ENCODE measurements at regions not wholly inside any gene's neighbourhood (a gene's known extent, or its start where the extent isn't known, plus 50 kb on each side); places are given as distances from the start of the nearest gene placed in this dataset.
"Not testable (repeated sequence)": the region's sequence is repeated elsewhere in the genome, so short reads cannot be mapped to it uniquely, and the experiment has no call there.

- Histone ChIP-seq H3K9me3 (peaks cover 0 to 3% of the 10 kb centered on the region in 2 donors), H3K4me1 (no peaks in the 10 kb centered on the region), H3K27ac (no peak overlapping the region), H3K4me3 (no peak overlapping the region), H3K36me3 (no peaks in the 10 kb centered on the region), H3K27me3 (no peaks in the 10 kb centered on the region)
- TF ChIP-seq CTCF (IDR thresholded peaks at IDR 0.05) = no peak
- DNase-seq (ENCODE audit: low spot score) = no peak
Measured at GRCh38 chr1:105254906-105255305, 1505.2 kb downstream of the AMY1C start.

- H3K9me3 ChIP-seq = peaks cover 0 to 17% of the 10 kb centered on the region in 2 donors
- no peaks in the 10 kb centered on the region for H3K4me1 ChIP-seq
- no peaks in the 10 kb centered on the region for H3K27me3 ChIP-seq
- TF ChIP-seq CTCF (IDR thresholded peaks at IDR 0.05) = no peak
- no peak overlapping the region for H3K4me3 ChIP-seq
- no peaks in the 10 kb centered on the region for H3K36me3 ChIP-seq
- H3K27ac ChIP-seq = no peak overlapping the region
- no peak for DNase-seq (ENCODE audit: low spot score)
Measured at GRCh38 chr1:105260001-105260400, 1510.3 kb downstream of the AMY1C start.

GRCh38 chr1:105270966-105271365, 1521.3 kb downstream of the AMY1C start:
- no peak for DNase-seq (ENCODE audit: low spot score)
- H3K27me3 ChIP-seq = no peaks in the 10 kb centered on the region
- H3K4me1 ChIP-seq = no peaks in the 10 kb centered on the region
- H3K9me3 ChIP-seq = no peaks in the 10 kb centered on the region
- no peak overlapping the region for H3K27ac ChIP-seq
- H3K4me3 ChIP-seq = no peak overlapping the region
- no peak for TF ChIP-seq CTCF (IDR thresholded peaks at IDR 0.05)
- no peaks in the 10 kb centered on the region for H3K36me3 ChIP-seq

- H3K27me3 ChIP-seq; H3K4me1 ChIP-seq; H3K27ac ChIP-seq; H3K36me3 ChIP-seq; H3K9me3 ChIP-seq; DNase-seq (ENCODE audit: low spot score); H3K4me3 ChIP-seq: not testable (repeated sequence)
Measured at GRCh38 chr1:105272376-105272775, 1522.7 kb downstream of the AMY1C start.

GRCh38 chr1:105294838-105295237, 1545.1 kb downstream of the AMY1C start:
- TF ChIP-seq CTCF (IDR thresholded peaks at IDR 0.05) = no peak
- no peaks in the 10 kb centered on the region for H3K4me1 ChIP-seq
- H3K9me3 ChIP-seq = peaks cover 0 to 12% of the 10 kb centered on the region in 2 donors

GRCh38 chr1:105310063-105310462, 1560.4 kb downstream of the AMY1C start:
- H3K4me1 ChIP-seq = no peaks in the 10 kb centered on the region
- H3K36me3 ChIP-seq = no peaks in the 10 kb centered on the region
- DNase-seq (ENCODE audit: low spot score) = no peak
- H3K9me3 ChIP-seq = no peaks in the 10 kb centered on the region
- no peak overlapping the region for H3K27ac ChIP-seq
- TF ChIP-seq CTCF (IDR thresholded peaks at IDR 0.05) = no peak
- H3K27me3 ChIP-seq = no peaks in the 10 kb centered on the region
- H3K4me3 ChIP-seq = no peak overlapping the region

More at GRCh38 chr1:105294838-105295237, 1545.1 kb downstream of the AMY1C start:
- no peak for DNase-seq (ENCODE audit: low spot score)
- Histone ChIP-seq H3K36me3 (no peaks in the 10 kb centered on the region), H3K4me3 (no peak overlapping the region), H3K27me3 (no peaks in the 10 kb centered on the region), H3K27ac (no peak overlapping the region)

Data from right atrium auricular region (tissue), 2 donors.